GM13976 (cell line): ENCODE measurements at regions not wholly inside any gene's neighbourhood (a gene's known extent, or its start where the extent isn't known, plus 50 kb on each side); places are given as distances from the start of the nearest gene placed in this dataset.

ENCODE experiments used
- DNase-seq: peaks from one replicate; pipeline ENCODE4 v3.0.0; 2012; ENCODE audit warnings: low spot score
- CTCF ChIP-seq: IDR thresholded peaks from 2 replicates; pipeline ENCODE4 v1.5.1; 2012; ENCODE audit warnings: borderline replicate concordance, mild to moderate bottlenecking; ENCODE audit not compliant: insufficient read depth; ENCODE audit errors: extremely low read depth, missing control alignments, control extremely low read depth
- in situ Hi-C: fragments of 300-500 bp; cut with MboI; formaldehyde crosslinking; loops from one replicate; pipeline ENCODE4 v1.12.0; 2022; ENCODE audit warnings: low sequenced_read_pairs, mixed read lengths, inconsistent platforms; ENCODE audit not compliant: unreplicated experiment

- in situ Hi-C loops, result no loop called here
- DNase-seq, result no peak
- TF ChIP-seq CTCF, result no peak
These were observed 678.6 kb upstream of the TENM3 start for GRCh38 chr4:181564625-181565024.

GRCh38 chr4:181566490-181566889, 676.7 kb upstream of the TENM3 start:
- DNase-seq, result no peak
- in situ Hi-C loops, result no loop called here
- no peak for TF ChIP-seq CTCF

GRCh38 chr4:181569553-181569952, 673.6 kb upstream of the TENM3 start:
- DNase-seq, result peak; percentile 57
- in situ Hi-C loops, result no loop called here
- no peak for TF ChIP-seq CTCF

GRCh38 chr4:181578911-181579310, 664.3 kb upstream of the TENM3 start:
- TF ChIP-seq CTCF, result no peak
- in situ Hi-C loops, result no loop called here
- no peak for DNase-seq

- TF ChIP-seq CTCF, result no peak
- in situ Hi-C loops, result no loop called here
- DNase-seq, result no peak
These were observed 663.7 kb upstream of the TENM3 start for GRCh38 chr4:181579486-181579885.

GRCh38 chr4:181581983-181582382, 661.2 kb upstream of the TENM3 start:
- in situ Hi-C loops, result no loop called here
- no peak for TF ChIP-seq CTCF
- no peak for DNase-seq

- in situ Hi-C loops, result no loop called here
- TF ChIP-seq CTCF, result no peak
- no peak for DNase-seq
These were observed 660.6 kb upstream of the TENM3 start for GRCh38 chr4:181582595-181582994.
